GM21360 (cell line): ENCODE measurements at regions not wholly inside any gene's neighbourhood (a gene's known extent, or its start where the extent isn't known, plus 50 kb on each side); places are given as distances from the start of the nearest gene placed in this dataset.

Experiments
- ATAC-seq: cut with Tn5 transposase; IDR thresholded peaks from one replicate; pipeline ENCODE4 v1.9.1; 2021; ENCODE audit warnings: mild to moderate bottlenecking, moderate library complexity; ENCODE audit not compliant: unreplicated experiment

DNA sequence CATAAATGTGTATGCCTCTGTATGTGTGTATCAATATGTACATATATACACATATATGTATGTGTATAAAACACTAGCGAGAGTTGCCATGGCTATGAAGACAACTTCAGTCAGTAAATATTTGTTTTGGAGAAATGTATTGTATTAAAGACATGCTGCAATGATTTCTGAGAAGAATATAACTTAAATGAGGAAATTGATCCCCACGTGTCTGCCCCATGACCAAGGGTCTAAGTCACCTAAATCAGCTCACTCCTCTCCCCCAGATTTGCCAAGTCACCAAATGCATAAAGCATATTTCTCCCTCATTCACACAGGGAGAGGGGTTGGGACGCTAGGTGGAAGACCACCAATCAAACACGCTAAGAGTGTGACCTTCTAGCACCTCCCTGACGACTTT lies 58.3 kb upstream of the LYST start:
- no peak for ATAC-seq

DNA sequence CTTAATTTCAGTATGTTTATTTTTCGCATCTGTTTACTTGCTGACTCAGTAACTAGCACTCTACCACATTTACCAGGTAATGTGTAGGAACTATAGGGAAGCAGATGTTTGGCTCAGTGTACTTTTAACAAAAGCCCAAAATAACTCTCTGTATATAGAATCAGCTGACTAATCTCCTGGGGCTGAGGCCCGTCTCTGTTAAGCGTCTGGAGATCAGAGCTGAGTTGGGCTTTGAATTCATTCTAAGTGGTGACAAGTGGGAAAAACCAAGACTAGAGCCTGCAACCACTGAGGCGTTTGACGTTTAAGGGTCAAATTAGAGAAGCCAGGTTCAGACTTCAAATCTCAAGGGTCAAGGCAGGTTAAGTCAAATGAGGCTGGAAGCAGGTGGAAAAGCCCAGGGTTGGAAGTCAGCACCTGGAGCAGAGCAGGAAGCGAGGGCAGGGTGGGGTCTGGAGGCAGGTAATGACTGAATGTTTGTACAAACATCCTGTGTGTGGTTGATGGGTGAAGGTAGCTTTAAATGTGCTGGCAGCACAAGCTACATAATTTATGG lies 56.8 kb upstream of the LYST start:
- peak; percentile 74 for ATAC-seq

DNA sequence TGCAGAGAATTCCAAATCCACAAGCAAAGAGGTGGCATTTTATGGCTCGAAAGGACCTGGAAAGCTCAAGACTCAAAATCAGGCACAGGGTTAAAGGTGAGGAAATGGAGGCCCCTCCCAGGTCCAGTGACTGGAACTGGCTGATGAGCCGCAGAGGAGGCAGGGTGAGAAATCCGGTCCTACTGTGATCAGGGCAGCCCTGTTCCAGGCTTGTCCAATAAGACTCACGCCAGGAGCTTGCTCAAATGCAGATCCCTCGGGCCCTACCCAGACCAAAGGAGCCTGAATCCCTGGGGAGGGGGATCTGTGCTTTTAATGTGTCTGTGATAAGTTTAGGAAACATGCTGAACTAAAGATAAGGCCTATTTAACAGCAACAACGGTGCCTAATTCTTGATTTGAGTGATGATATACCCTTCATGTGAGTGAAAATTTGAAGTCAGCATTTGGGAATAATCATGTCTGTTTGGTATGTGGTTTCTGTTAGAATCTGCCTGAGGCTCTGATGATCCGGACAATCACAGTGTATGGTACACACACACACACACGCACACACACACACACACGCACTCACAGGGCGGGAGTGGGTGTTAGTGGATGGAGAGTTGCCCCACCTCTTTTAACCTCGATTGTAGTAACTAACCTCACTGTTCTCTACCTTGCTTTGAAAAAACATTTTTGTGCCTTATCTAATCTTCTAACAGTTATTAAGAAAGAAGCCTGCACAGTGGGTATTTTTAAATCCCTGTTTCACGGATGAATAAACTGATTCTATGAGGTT lies 54.1 kb upstream of the LYST start:
- no peak for ATAC-seq

DNA sequence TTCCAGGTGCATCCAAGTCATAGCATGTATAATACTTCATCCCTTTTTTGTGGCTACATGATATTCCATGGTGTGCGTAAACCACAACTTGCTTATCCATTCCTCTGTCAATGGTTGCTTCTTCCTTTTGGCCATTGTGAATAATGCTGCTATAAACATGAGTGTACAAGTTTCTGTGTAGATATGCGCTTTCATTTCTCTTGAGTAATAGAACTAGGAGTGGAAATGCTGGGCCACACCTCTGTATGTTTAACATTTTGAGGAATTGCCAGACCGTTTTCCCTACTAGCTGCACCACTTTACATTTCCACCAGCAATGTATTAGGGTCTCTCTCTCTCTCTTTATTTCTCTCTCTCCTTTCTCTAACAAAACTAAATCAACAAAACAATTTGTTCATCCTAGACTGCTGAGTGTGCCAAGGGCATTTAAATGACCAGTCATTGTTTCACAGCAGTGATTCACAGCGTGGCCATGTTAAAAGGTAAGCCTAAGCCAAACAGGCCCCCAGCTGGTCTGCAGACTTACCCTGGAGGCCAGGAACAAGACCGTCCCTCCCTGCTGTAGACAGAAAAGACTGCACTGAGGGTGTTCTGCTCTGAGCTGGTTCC lies 53.2 kb upstream of the LYST start:
- ATAC-seq: no peak

- ATAC-seq: no peak
Observed at GRCh38 chr1:235919127-235919832, 52.6 kb upstream of the LYST start.

- no peak for ATAC-seq
Observed at GRCh38 chr1:235918465-235918864, 51.8 kb upstream of the LYST start.

DNA sequence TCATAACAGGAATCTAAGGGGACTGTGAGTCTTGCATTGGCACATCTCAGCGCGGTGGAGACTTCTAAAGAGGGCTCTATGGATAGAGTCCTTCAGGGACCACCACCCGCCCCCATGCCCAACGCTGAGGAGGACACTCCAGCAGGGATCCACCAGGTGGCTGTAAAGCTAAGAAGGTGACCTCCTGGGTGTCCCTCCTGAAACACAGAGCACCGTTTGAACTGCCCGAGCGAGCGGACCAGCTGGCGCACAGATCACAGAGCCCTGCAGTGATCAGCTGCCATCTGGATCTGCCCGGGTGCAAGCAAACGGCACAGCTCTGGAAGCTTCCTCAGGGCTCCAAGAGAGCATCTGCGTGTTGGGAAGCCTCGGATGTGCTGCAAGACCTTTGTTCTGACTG lies 51.3 kb upstream of the LYST start:
- no peak for ATAC-seq

GRCh38 chr1:235917267-235917811 lies 50.6 kb upstream of the LYST start:
- peak; percentile 79 for ATAC-seq
